ENCODE measurements at regions not wholly inside any gene's neighbourhood (a gene's known extent, or its start where the extent isn't known, plus 50 kb on each side); places are given as distances from the start of the nearest gene placed in this dataset.

DNA sequence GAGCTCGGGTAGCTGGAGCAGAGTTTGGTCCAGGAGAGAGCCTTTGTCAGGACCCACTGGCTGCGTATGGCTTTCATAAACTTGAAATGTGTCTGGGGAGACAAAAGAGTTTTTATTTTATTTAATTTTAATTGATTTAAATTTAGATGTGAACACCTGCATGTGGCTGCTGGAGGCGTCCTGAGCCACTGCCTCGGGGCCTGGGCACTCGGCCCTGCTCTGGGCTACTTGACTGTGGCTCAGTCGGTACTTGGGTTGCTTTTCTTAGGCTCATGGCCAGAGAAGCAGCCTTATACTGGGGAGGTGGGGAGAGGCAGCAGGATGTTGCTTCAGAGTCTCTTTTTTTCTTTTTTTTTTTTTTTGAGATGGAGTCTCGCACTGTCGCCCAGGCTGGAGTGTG lies 661.8 kb upstream of the HS6ST1 start:
- H3K4me3 ChIP-seq (ENCODE audit: control insufficient read depth, low read depth, low read length): no peak overlapping the region
- TF ChIP-seq, protein P1, sequence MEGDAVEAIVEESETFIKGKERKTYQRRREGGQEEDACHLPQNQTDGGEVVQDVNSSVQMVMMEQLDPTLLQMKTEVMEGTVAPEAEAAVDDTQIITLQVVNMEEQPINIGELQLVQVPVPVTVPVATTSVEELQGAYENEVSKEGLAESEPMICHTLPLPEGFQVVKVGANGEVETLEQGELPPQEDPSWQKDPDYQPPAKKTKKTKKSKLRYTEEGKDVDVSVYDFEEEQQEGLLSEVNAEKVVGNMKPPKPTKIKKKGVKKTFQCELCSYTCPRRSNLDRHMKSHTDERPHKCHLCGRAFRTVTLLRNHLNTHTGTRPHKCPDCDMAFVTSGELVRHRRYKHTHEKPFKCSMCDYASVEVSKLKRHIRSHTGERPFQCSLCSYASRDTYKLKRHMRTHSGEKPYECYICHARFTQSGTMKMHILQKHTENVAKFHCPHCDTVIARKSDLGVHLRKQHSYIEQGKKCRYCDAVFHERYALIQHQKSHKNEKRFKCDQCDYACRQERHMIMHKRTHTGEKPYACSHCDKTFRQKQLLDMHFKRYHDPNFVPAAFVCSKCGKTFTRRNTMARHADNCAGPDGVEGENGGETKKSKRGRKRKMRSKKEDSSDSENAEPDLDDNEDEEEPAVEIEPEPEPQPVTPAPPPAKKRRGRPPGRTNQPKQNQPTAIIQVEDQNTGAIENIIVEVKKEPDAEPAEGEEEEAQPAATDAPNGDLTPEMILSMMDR (IDR thresholded peaks at IDR 0.05; ENCODE audit: control insufficient read depth, insufficient read depth, low read depth, low read length, missing control alignments): no peak
- no peak for DNase-seq (ENCODE audit: low read depth)

DNA sequence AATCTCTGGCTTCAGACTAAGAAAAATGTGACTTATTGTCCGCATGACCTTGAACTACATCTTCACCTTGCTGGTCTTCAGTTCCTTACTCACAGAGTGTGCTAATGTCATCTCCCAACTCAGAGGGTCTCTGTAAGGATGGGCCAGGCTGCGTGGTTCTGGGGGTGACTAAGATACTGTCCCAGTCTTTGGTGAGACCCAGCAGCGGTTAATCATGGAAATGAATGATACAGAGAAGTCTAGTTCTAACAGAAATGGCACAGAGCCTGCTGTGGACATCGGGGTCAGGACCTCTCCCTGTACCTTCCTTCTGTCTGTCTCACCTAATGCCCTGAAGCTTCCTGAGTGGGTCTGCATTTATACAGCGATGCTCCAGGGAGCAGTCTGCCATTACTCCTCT lies 662.7 kb upstream of the HS6ST1 start:
- no peak for DNase-seq (ENCODE audit: low read depth)
- TF ChIP-seq, protein P1 (IDR thresholded peaks at IDR 0.05; ENCODE audit: control insufficient read depth, insufficient read depth, low read depth, low read length, missing control alignments): no peak
- H3K4me3 ChIP-seq (ENCODE audit: control insufficient read depth, low read depth, low read length): no peak overlapping the region

DNA sequence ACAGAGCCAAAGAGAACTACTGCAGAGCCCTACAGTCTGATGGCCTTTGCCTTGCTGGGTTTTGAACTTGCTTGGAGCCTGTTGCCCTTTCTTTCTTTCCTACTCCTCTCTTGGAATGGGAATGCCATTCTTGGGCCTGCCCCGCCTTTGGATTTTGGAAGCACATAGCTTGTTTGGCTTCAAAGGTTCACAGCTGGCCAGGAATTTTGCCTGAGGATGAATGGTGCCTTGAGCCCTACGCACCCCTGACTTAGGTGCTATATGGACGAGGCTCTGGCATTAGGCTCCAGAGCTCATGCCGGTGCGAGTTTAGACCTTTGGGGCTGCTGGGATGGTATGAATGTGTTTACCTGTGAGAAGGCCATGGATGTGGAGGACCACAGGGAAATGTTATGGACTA lies 663.3 kb upstream of the HS6ST1 start:
- no peak for DNase-seq (ENCODE audit: low read depth)
- TF ChIP-seq, protein P1 (IDR thresholded peaks at IDR 0.05; ENCODE audit: control insufficient read depth, insufficient read depth, low read depth, low read length, missing control alignments): no peak

DNA sequence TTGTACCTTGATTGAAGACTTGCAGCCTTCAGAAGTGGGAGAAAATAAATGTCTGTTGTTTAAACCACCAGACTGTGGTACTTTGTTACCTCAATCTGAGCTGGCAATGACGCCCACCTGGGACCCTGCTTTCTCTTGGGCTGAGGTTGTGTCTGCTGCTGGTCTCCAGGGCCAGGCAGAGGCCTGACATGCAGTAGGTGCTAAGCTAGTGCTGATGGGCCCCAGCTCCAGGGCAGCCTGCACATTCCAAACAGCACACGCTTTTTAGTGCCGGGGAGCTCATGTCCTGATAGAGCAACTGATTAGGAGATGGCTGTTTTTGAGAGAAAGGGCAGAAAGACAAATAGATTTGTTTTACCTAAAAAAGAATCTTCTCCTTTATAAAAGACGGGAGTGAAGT lies 664.0 kb upstream of the HS6ST1 start:
- TF ChIP-seq, protein P1 (IDR thresholded peaks at IDR 0.05; ENCODE audit: control insufficient read depth, insufficient read depth, low read depth, low read length, missing control alignments): no peak
- DNase-seq (ENCODE audit: low read depth): no peak
- H3K4me3 ChIP-seq (ENCODE audit: control insufficient read depth, low read depth, low read length): no peak overlapping the region

More for the DNA sequence above, 663.3 kb upstream of the HS6ST1 start:
- no peak overlapping the region for H3K4me3 ChIP-seq (ENCODE audit: control insufficient read depth, low read depth, low read length)

DNA sequence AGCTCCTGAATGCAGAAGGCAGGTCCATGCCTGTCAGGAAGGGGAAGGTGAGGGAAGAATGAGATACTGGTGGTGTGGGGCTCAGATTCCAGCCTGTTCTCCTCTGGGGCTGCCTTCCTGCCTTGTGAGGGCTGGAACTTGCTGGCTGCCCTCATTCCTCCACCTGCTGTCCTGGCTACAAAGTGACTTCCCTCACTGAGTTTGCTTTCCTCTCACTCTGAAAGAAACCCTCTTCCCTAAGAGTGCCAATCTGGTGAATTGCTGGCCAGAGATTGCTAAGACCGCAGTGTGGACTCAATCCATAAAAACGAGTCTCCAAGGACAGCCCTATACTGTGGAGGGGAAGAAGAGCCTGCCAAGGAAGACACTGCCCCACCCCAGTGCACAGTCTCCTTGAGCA lies 664.4 kb upstream of the HS6ST1 start:
- H3K4me3 ChIP-seq (ENCODE audit: control insufficient read depth, low read depth, low read length): no peak overlapping the region
- TF ChIP-seq, protein P1 (IDR thresholded peaks at IDR 0.05; ENCODE audit: control insufficient read depth, insufficient read depth, low read depth, low read length, missing control alignments): no peak
- no peak for DNase-seq (ENCODE audit: low read depth)

DNA sequence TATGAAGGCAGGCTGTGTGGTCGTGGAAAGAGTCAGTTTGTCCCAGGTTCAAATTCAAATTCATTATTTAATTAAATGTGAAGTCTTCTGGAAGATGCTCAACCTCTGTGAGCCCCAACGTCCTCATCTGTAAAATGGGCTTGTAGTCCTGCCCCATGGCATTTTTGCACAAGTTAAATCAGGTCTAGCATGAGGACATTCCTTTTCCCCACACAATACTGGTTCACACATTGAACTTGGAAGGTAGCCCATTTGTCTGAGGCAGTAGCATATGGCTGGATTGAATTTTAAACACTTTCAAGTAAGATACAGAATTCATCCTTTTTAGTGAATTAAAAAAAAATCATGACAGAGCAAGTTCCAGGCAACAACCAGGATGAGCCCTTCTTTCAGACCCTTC lies 665.4 kb upstream of the HS6ST1 start:
- TF ChIP-seq, protein P1 (IDR thresholded peaks at IDR 0.05; ENCODE audit: control insufficient read depth, insufficient read depth, low read depth, low read length, missing control alignments): no peak
- no peak for DNase-seq (ENCODE audit: low read depth)
- H3K4me3 ChIP-seq (ENCODE audit: control insufficient read depth, low read depth, low read length): no peak overlapping the region

DNA sequence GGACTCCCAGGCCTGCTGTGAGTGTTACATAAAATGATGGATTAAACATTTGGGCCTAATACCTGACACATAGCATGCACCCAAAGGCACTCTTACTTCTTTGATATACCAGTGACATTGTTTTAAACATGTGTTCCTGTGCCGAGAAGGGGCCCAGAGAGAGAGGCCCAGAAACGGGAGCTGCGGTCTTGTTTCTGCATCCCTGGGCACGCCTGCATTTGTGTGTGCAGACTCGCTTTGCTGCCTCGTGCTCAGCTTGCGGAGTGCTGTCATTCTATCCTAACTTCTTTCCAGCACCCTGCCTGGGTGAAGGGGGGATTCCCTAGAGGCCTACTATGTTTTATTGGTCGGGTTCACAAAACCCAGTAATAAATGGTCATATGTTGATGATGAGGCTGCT lies 666.2 kb upstream of the HS6ST1 start:
- TF ChIP-seq, protein P1 (IDR thresholded peaks at IDR 0.05; ENCODE audit: control insufficient read depth, insufficient read depth, low read depth, low read length, missing control alignments): no peak
- no peak overlapping the region for H3K4me3 ChIP-seq (ENCODE audit: control insufficient read depth, low read depth, low read length)
- DNase-seq (ENCODE audit: low read depth): no peak
